Inflammatory macrophage treated with lipopolysaccharide for 1 hour (primary cell): ENCODE measurements at regions not wholly inside any gene's neighbourhood (a gene's known extent, or its start where the extent isn't known, plus 50 kb on each side); places are given as distances from the start of the nearest gene placed in this dataset.

Experiments
- DNase-seq, 2 donors: peaks; one replicate each; pipeline ENCODE4 v3.0.0-alpha.2; 2020 to 2022

- no peak for DNase-seq
These were observed 708.5 kb downstream of the C12orf50 start for GRCh38 chr12:87320724-87321123.

- DNase-seq, result no peak
These were observed 711.9 kb downstream of the C12orf50 start for GRCh38 chr12:87317302-87317701.

GRCh38 chr12:87311206-87311605, 718.0 kb downstream of the C12orf50 start:
- DNase-seq, result no peak

GRCh38 chr12:87310126-87310525, 719.1 kb downstream of the C12orf50 start:
- DNase-seq, result no peak

- DNase-seq, result no peak
These were observed 723.7 kb downstream of the C12orf50 start for GRCh38 chr12:87305481-87305880.

GRCh38 chr12:87304406-87304805, 724.8 kb downstream of the C12orf50 start:
- no peak for DNase-seq

GRCh38 chr12:87303396-87304012, 725.7 kb downstream of the C12orf50 start:
- no peak for DNase-seq

- DNase-seq, result no peak
These were observed 727.0 kb downstream of the C12orf50 start for GRCh38 chr12:87302126-87302745.

GRCh38 chr12:87290505-87290904, 738.7 kb downstream of the C12orf50 start:
- DNase-seq, result no peak

- no peak for DNase-seq
These were observed 745.3 kb downstream of the C12orf50 start for GRCh38 chr12:87283886-87284285.

GRCh38 chr12:87283111-87283510, 746.1 kb downstream of the C12orf50 start:
- DNase-seq, result no peak

GRCh38 chr12:87280893-87281292, 748.3 kb downstream of the C12orf50 start:
- no peak for DNase-seq

GRCh38 chr12:87280356-87280755, 748.8 kb downstream of the C12orf50 start:
- no peak for DNase-seq

GRCh38 chr12:87274594-87275245, 754.5 kb downstream of the C12orf50 start:
- DNase-seq, result no peak

- DNase-seq, result no peak
These were observed 756.4 kb downstream of the C12orf50 start for GRCh38 chr12:87272851-87273250.

- no peak for DNase-seq
These were observed 758.3 kb downstream of the C12orf50 start for GRCh38 chr12:87270919-87271318.

- no peak for DNase-seq
These were observed 762.9 kb downstream of the C12orf50 start for GRCh38 chr12:87266305-87266704.

GRCh38 chr12:87259391-87259790, 769.8 kb downstream of the C12orf50 start:
- DNase-seq, result no peak

GRCh38 chr12:87254381-87255030, 774.7 kb downstream of the C12orf50 start:
- no peak for DNase-seq

GRCh38 chr12:87253157-87253556, 776.0 kb downstream of the C12orf50 start:
- no peak for DNase-seq

- no peak for DNase-seq
These were observed 782.5 kb downstream of the C12orf50 start for GRCh38 chr12:87246726-87247125.

GRCh38 chr12:87238466-87238865, 790.7 kb downstream of the C12orf50 start:
- DNase-seq, result no peak

- DNase-seq, result no peak
These were observed 794.3 kb downstream of the C12orf50 start for GRCh38 chr12:87234898-87235297.

GRCh38 chr12:87233671-87234070, 795.5 kb downstream of the C12orf50 start:
- DNase-seq, result no peak
